ENCODE measurements at regions not wholly inside any gene's neighbourhood (a gene's known extent, or its start where the extent isn't known, plus 50 kb on each side); places are given as distances from the start of the nearest gene placed in this dataset.

GRCh38 chr16:17585449-17586074 is 114.8 kb upstream of the XYLT1 start:
- no peak for TF ChIP-seq CTCF (IDR thresholded peaks at IDR 0.05; ENCODE audit: low read depth, low read length)
- H3K4me3 ChIP-seq (ENCODE audit: low read depth, low read length) = no peak overlapping the region

GRCh38 chr16:17578981-17579874 is 108.5 kb upstream of the XYLT1 start:
- TF ChIP-seq CTCF (IDR thresholded peaks at IDR 0.05; ENCODE audit: low read depth, low read length) = peak; percentile 95

GRCh38 chr16:17574256-17574655 is 103.5 kb upstream of the XYLT1 start:
- TF ChIP-seq CTCF (IDR thresholded peaks at IDR 0.05; ENCODE audit: low read depth, low read length) = no peak
- H3K4me3 ChIP-seq (ENCODE audit: low read depth, low read length) = no peak overlapping the region

More at GRCh38 chr16:17578981-17579874, 108.5 kb upstream of the XYLT1 start:
- H3K4me3 ChIP-seq (ENCODE audit: low read depth, low read length) = no peak overlapping the region

DNA sequence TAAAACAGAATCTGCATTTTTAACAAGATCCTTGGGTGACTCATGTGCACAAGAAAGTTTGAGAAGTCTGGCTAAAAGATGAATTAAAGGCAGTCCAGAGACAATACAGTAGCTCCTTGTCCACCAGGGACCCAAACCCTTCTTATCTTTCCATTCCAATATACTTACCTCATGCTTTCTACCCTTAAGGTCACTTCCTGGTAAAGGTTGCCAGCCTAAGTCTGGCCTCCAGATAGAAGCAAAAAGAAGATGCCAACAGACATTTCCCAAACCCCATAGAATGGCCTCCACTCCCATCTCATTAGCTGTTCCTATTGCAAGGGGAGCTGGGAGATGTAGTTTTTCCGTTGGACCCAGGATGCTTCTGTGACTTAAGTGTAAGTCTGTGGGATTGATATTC is 101.4 kb upstream of the XYLT1 start:
- TF ChIP-seq CTCF (IDR thresholded peaks at IDR 0.05; ENCODE audit: low read depth, low read length) = no peak
- H3K4me3 ChIP-seq (ENCODE audit: low read depth, low read length) = no peak overlapping the region

DNA sequence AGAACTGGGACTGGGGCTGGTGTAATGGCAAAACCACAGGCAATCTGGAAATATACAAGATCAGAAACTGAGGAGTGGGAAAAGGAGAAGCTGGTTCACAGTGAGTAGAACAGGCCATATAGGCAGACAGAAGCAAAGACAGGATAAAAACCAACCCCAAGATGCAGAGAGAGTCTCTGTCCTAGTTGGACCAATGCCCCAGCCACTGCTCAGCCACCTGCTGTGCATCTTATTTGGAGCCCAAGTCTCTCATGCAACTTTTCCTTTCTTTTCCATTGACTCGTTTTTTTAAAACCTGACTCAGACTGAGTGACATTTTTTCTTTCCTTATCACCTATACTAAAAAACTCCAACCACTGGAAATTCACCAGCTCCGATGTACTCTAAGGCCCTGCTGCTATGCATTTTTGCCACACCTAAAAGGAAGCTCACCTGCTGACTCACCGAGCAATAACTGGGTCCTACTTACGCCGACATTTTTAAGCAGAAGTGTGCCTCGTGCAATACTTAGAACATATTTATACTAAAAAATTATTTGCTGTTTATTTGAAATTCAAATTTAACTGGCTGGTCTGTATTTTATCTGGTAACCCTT is 100.8 kb upstream of the XYLT1 start:
- TF ChIP-seq CTCF (IDR thresholded peaks at IDR 0.05; ENCODE audit: low read depth, low read length) = no peak
- no peak overlapping the region for H3K4me3 ChIP-seq (ENCODE audit: low read depth, low read length)

- no peak for TF ChIP-seq CTCF (IDR thresholded peaks at IDR 0.05; ENCODE audit: low read depth, low read length)
- no peak overlapping the region for H3K4me3 ChIP-seq (ENCODE audit: low read depth, low read length)
Observed at GRCh38 chr16:17568239-17568638, 97.5 kb upstream of the XYLT1 start.

DNA sequence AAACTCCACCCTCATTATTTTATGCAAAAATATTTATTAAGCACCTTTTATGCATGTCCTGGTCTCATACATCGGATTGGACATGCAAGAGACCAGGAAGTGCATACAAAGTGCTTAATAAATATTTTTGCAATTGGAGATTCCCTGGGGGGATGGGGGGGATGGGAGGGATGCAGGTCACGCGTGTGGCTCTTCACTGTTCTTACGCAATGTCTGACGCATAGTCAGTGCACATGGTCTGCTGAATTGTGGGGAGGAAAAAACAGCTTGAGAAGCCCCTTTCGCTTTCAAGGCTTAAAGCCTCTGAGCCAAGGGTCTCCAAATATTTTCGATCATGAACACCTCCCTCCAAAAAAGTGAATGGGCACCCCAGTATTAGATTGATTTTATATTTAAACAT is 96.7 kb upstream of the XYLT1 start:
- H3K4me3 ChIP-seq (ENCODE audit: low read depth, low read length) = no peak overlapping the region
- TF ChIP-seq CTCF (IDR thresholded peaks at IDR 0.05; ENCODE audit: low read depth, low read length) = no peak

Measured in WI38 (cell line).